H1 (cell line): ENCODE measurements at regions not wholly inside any gene's neighbourhood (a gene's known extent, or its start where the extent isn't known, plus 50 kb on each side); places are given as distances from the start of the nearest gene placed in this dataset.

Experiments
- CTCF ChIA-PET: fragments of 300-600 bp; sonication (Branson Sonifier 250); formaldehyde crosslinking; loops from one replicate; lab custom pipeline; 2021; ENCODE audit not compliant: partially characterized antibody; lab: Charles Lee
- POLR2A ChIA-PET: fragments of 300-600 bp; sonication (Branson Sonifier 250); formaldehyde crosslinking; loops from one replicate; lab custom pipeline; 2021; ENCODE audit warnings: inconsistent platforms; ENCODE audit not compliant: partially characterized antibody; lab: Charles Lee
- DNase-seq, 2 experiments: peaks; one replicate each; pipeline versions ENCODE4 v3.0.0 to v3.0.0-alpha.2; 2010 to 2022; ENCODE audit warnings: low spot score in 2 of 2, low read depth in 1 of 2, mixed read lengths in 1 of 2
- FAIRE-seq: peaks from 2 replicates; lab custom pipeline; 2011; peaks lifted over from hg19 to GRCh38; lab: Jason Lieb, UNC
- H2AFZ ChIP-seq: 2 replicates; pipeline ENCODE4 v1.8.1; 2012; ENCODE audit warnings: low read length, inconsistent platforms
- H2AK5ac ChIP-seq: 2 replicates; pipeline ENCODE4 v1.6.1; 2013; ENCODE audit warnings: low read depth, low read length
- H2BK120ac ChIP-seq: replicated peaks from 2 replicates; pipeline ENCODE3; 2013; ENCODE audit warnings: low read depth, low read length, inconsistent platforms
- H2BK12ac ChIP-seq: 2 replicates; pipeline ENCODE4 v1.6.1; 2013; ENCODE audit warnings: low read depth, low read length
- H2BK15ac ChIP-seq: 2 replicates; pipeline ENCODE4 v1.6.1; 2013; ENCODE audit warnings: low read length
- H2BK20ac ChIP-seq: 2 replicates; pipeline ENCODE4 v1.6.1; 2013; ENCODE audit warnings: low read length
- H2BK5ac ChIP-seq: 2 replicates; pipeline ENCODE4 v1.6.1; 2013; ENCODE audit warnings: low read depth, low read length
- H3K14ac ChIP-seq: 2 replicates; pipeline ENCODE4 v1.6.1; 2013; ENCODE audit warnings: inconsistent platforms; ENCODE audit not compliant: insufficient read length
- H3K18ac ChIP-seq: 2 replicates; pipeline ENCODE4 v1.6.1; 2013; ENCODE audit warnings: low read length; ENCODE audit errors: extremely low read depth
- H3K23ac ChIP-seq: 2 replicates; pipeline ENCODE4 v1.6.1; 2013; ENCODE audit warnings: inconsistent platforms; ENCODE audit not compliant: insufficient read length
- H3K23me2 ChIP-seq: 2 replicates; pipeline ENCODE4 v1.6.1; 2013; ENCODE audit warnings: low read depth, low read length
- H3K27ac ChIP-seq: 2 replicates; pipeline ENCODE4 v1.6.1; 2011; ENCODE audit warnings: low read depth, low read length, inconsistent platforms
- H3K27me3 ChIP-seq, 4 experiments: replicated peaks in 1 of 4; 1 replicate in 1 of 4; 2 replicates in 3 of 4; pipeline versions ENCODE4 v1.6.1 to v1.8.1; 2011 to 2013; ENCODE audit warnings: low read length in 3 of 4, mild to moderate bottlenecking in 3 of 4, inconsistent platforms in 2 of 4, mixed read lengths in 2 of 4, moderate library complexity in 1 of 4; ENCODE audit not compliant: control insufficient read depth in 3 of 4, insufficient read depth in 3 of 4; ENCODE audit errors: extremely low read depth in 1 of 4
- H3K36me3 ChIP-seq, 4 experiments: 2 replicates each; pipeline versions ENCODE4 v1.6.1 to v1.8.1; 2011 to 2013; ENCODE audit warnings: mild to moderate bottlenecking in 4 of 4, low read length in 3 of 4, moderate library complexity in 2 of 4, control low read depth in 1 of 4, inconsistent platforms in 1 of 4; ENCODE audit not compliant: insufficient read depth in 4 of 4, control insufficient read depth in 2 of 4
- H3K4ac ChIP-seq: replicated peaks from 2 replicates; pipeline ENCODE3; 2013; ENCODE audit warnings: low read length, low read depth, mixed read lengths, inconsistent platforms; ENCODE audit not compliant: insufficient read length
- H3K4me1 ChIP-seq, 4 experiments: replicated peaks in 1 of 4; 1 replicate in 1 of 4; 2 replicates in 3 of 4; pipeline versions ENCODE4 v1.6.1 to v1.8.1; 2011 to 2013; ENCODE audit warnings: low read length in 3 of 4, inconsistent platforms in 2 of 4, mixed read lengths in 1 of 4; ENCODE audit not compliant: insufficient read depth in 4 of 4, control insufficient read depth in 3 of 4
- H3K4me2 ChIP-seq, 2 experiments: 2 replicates each; pipeline versions ENCODE4 v1.6.1 to v1.8.1; 2011 to 2013; ENCODE audit warnings: low read depth in 2 of 2, low read length in 2 of 2, control low read depth in 1 of 2, inconsistent platforms in 1 of 2, mild to moderate bottlenecking in 1 of 2; ENCODE audit not compliant: insufficient read depth in 1 of 2
- H3K4me3 ChIP-seq, 4 experiments: fragments of 200-600, 300-600 bp in 1 of 4; sonication (generic), shearing (Covaris generic), sonication (Bioruptor Twin) in 1 of 4; 2 replicates each; pipeline versions ENCODE4 v1.5.1 to v1.8.1; 2011 to 2016; ENCODE audit warnings: low read length in 4 of 4, low read depth in 3 of 4, control low read depth in 2 of 4, inconsistent platforms in 2 of 4, mild to moderate bottlenecking in 2 of 4, mixed read lengths in 1 of 4, moderate library complexity in 1 of 4; ENCODE audit not compliant: insufficient read depth in 2 of 4; ENCODE audit errors: extremely low read depth in 1 of 4
- H3K56ac ChIP-seq: replicated peaks from 2 replicates; pipeline ENCODE3; 2013; ENCODE audit warnings: low read depth, mild to moderate bottlenecking, mixed read lengths, low read length, inconsistent platforms; ENCODE audit not compliant: insufficient read length
- H3K79me1 ChIP-seq: 2 replicates; pipeline ENCODE4 v1.6.1; 2013; ENCODE audit warnings: low read depth, low read length, control low read depth
- H3K79me2 ChIP-seq, 2 experiments: 2 replicates each; pipeline versions ENCODE4 v1.6.1 to v1.8.1; 2012 to 2013; ENCODE audit warnings: low read length in 2 of 2, mild to moderate bottlenecking in 2 of 2, inconsistent platforms in 1 of 2; ENCODE audit not compliant: insufficient read depth in 2 of 2, control insufficient read depth in 1 of 2
- H3K9ac ChIP-seq, 4 experiments: replicated peaks in 1 of 4; 1 replicate in 1 of 4; 2 replicates in 3 of 4; pipeline versions ENCODE4 v1.6.1 to v1.8.1; 2011 to 2013; ENCODE audit warnings: low read depth in 3 of 4, low read length in 3 of 4, control low read depth in 2 of 4, mild to moderate bottlenecking in 2 of 4, moderate library complexity in 2 of 4, inconsistent platforms in 1 of 4; ENCODE audit errors: extremely low read depth in 1 of 4
- H3K9me3 ChIP-seq, 2 experiments: 2 replicates each; pipeline versions ENCODE4 v1.6.1 to v1.8.1; 2012 to 2013; ENCODE audit warnings: mild to moderate bottlenecking in 2 of 2, moderate library complexity in 2 of 2, control low read depth in 1 of 2, inconsistent platforms in 1 of 2, low read depth in 1 of 2, low read length in 1 of 2, mixed read lengths in 1 of 2; ENCODE audit not compliant: insufficient read depth in 2 of 2
- H4K20me1 ChIP-seq, 2 experiments: replicated peaks in 1 of 2; 2 replicates each; pipeline versions ENCODE3 to v1.8.1; 2011 to 2013; ENCODE audit warnings: inconsistent platforms in 2 of 2, low read length in 2 of 2, mild to moderate bottlenecking in 1 of 2; ENCODE audit not compliant: insufficient read depth in 2 of 2, control insufficient read depth in 1 of 2
- H4K5ac ChIP-seq: 2 replicates; pipeline ENCODE4 v1.6.1; 2013; ENCODE audit warnings: low read length, low read depth, mixed read lengths, inconsistent platforms; ENCODE audit not compliant: insufficient read length
- H4K8ac ChIP-seq: 2 replicates; pipeline ENCODE4 v1.8.0; 2013; ENCODE audit warnings: mild to moderate bottlenecking, moderate library complexity, low read length, inconsistent platforms; ENCODE audit not compliant: insufficient read depth; ENCODE audit errors: extremely low read depth
- H4K91ac ChIP-seq: replicated peaks from 2 replicates; pipeline ENCODE3; 2013; ENCODE audit warnings: low read length, mixed read lengths, inconsistent platforms; ENCODE audit not compliant: insufficient read length
- ATF2 ChIP-seq: IDR thresholded peaks from 2 replicates; pipeline ENCODE4 v1.6.1; 2012; ENCODE audit warnings: low read length, inconsistent platforms
- GTF2F1 ChIP-seq: IDR thresholded peaks from 2 replicates; pipeline ENCODE4 v1.6.1; 2012; ENCODE audit warnings: low read depth, low read length, improper control_type of control experiment, borderline replicate concordance
- POLR2A ChIP-seq, 2 experiments: IDR thresholded peaks; 1 replicate in 1 of 2; 2 replicates in 1 of 2; pipeline ENCODE4 v1.6.1; 2011; ENCODE audit warnings: low read depth in 2 of 2, low read length in 2 of 2, mild to moderate bottlenecking in 2 of 2; ENCODE audit errors: control extremely low read depth in 1 of 2
- RAD21 ChIP-seq, 2 experiments: IDR thresholded peaks in 1 of 2; conservative IDR thresholded peaks in 1 of 2; 2 replicates each; pipeline ENCODE4 v1.6.1; 2011; ENCODE audit warnings: low read depth in 2 of 2, low read length in 2 of 2, improper control_type of control experiment in 1 of 2, inconsistent platforms in 1 of 2, mild to moderate bottlenecking in 1 of 2, moderate library complexity in 1 of 2
- SIX5 ChIP-seq: IDR thresholded peaks from 2 replicates; pipeline ENCODE4 v1.6.1; 2011; ENCODE audit warnings: mild to moderate bottlenecking, low read depth, low read length
- SP1 ChIP-seq: IDR thresholded peaks from 2 replicates; pipeline ENCODE4 v1.6.1; 2011; ENCODE audit warnings: low read depth, low read length
- SUZ12 ChIP-seq: fragments of 200-600 bp; sonication (generic); IDR thresholded peaks from 2 replicates; pipeline ENCODE4 v1.6.1; 2012; ENCODE audit warnings: mild to moderate bottlenecking, inconsistent platforms, low read length, moderate library complexity, mixed read lengths
- USF2 ChIP-seq: IDR thresholded peaks from 2 replicates; pipeline ENCODE4 v1.6.1; 2011; ENCODE audit warnings: low read length, improper control_type of control experiment
- WGBS, 2 experiments: shearing (Covaris generic) in 1 of 2; methylation state at CpG; one replicate each; pipeline versions ENCODE4 v1.1.6 to v1.1.7; 2013 to 2015; ENCODE audit warnings: low lambda C conversion rate in 2 of 2, mixed read lengths in 2 of 2, inconsistent platforms in 1 of 2, low coverage in 1 of 2, missing lambda C conversion rate in 1 of 2; ENCODE audit not compliant: insufficient replicate concordance in 2 of 2, insufficient coverage in 1 of 2, insufficient read length in 1 of 2; ENCODE audit errors: extremely low coverage in 1 of 2, missing lambda C conversion rate in 1 of 2; 5-methylcytosine and 5-hydroxymethylcytosine counted together

GRCh38 chr13:26498656-26499601 is 58.6 kb upstream of the WASF3 start:
- no peak overlapping the region for H2BK5ac ChIP-seq
- no peaks in the 10 kb centered on the region; a peak in 1 of 7 replicates for H3K27me3 ChIP-seq
- no peaks in the 10 kb centered on the region for H3K23me2 ChIP-seq
- DNase-seq: no peak
- H3K4me3 ChIP-seq: no peak overlapping the region
- 85% methylated on average over 14 of the region's 14 CpGs; no CpG with 5 or more reads in 1 of the 2 experiments for WGBS, 2 experiments
- no peak overlapping the region for H2BK120ac ChIP-seq
- no peaks in the 10 kb centered on the region for H3K79me2 ChIP-seq
- H3K56ac ChIP-seq: no peak overlapping the region
- no peaks in the 10 kb centered on the region for H4K20me1 ChIP-seq
- ChIA-PET CTCF (interaction anchor here (1.0 to 11.0 kb wide), 9 partner anchors 17 to 313 kb away, joined by 3 to 168 read pairs (median 5); partner anchors contain the start of gene WASF3), POLR2A (no interaction called here)
- no peak overlapping the region for H3K4me2 ChIP-seq
- no peak overlapping the region for H3K18ac ChIP-seq
- H2AK5ac ChIP-seq: no peak overlapping the region
- H2BK20ac ChIP-seq: no peak overlapping the region
- no peak overlapping the region for H4K8ac ChIP-seq
- no peaks in the 10 kb centered on the region for H3K79me1 ChIP-seq
- H3K23ac ChIP-seq: no peak overlapping the region
- no peak overlapping the region for H2BK15ac ChIP-seq
- FAIRE-seq: no peak
- no peak overlapping the region for H3K4ac ChIP-seq
- peaks cover 0 to 5% (median 2%) of the 10 kb centered on the region in 4 experiments; a peak in 2 of 7 replicates for H3K4me1 ChIP-seq
- no peak overlapping the region for H3K9ac ChIP-seq
- H2AFZ ChIP-seq: no peak overlapping the region
- H4K5ac ChIP-seq: no peak overlapping the region
- H3K36me3 ChIP-seq: no peaks in the 10 kb centered on the region
- H3K27ac ChIP-seq: no peak overlapping the region
- H3K9me3 ChIP-seq: no peaks in the 10 kb centered on the region
- H3K14ac ChIP-seq: no peak overlapping the region
- no peak overlapping the region for H4K91ac ChIP-seq
- no peak overlapping the region for H2BK12ac ChIP-seq
- TF ChIP-seq USF2 (no peak), POLR2A (IDR thresholded peaks at IDR 0.05; ENCODE audit: control extremely low read depth in 1 of 2, low read depth in 2 of 2, low read length in 2 of 2) (no peak), SP1 (no peak), RAD21 (IDR thresholded peaks at IDR 0.05 in 1 of 2, conservative IDR thresholded peaks at IDR 0.05 in 1 of 2; ENCODE audit: low read depth in 2 of 2, low read length in 2 of 2) (no peak), ATF2 (no peak), SUZ12 (no peak), SIX5 (no peak), GTF2F1 (no peak)
